CD4-positive, alpha-beta T cell treated with Interleukin-21 for 1 hour (primary cell): ENCODE measurements at regions not wholly inside any gene's neighbourhood (a gene's known extent, or its start where the extent isn't known, plus 50 kb on each side); places are given as distances from the start of the nearest gene placed in this dataset.
"Not testable (repeated sequence)": the region's sequence is repeated elsewhere in the genome, so short reads cannot be mapped to it uniquely, and the experiment has no call there.

ENCODE experiments used
- DNase-seq: peaks from one replicate; pipeline ENCODE4 v3.0.0-alpha.2; 2020

DNA sequence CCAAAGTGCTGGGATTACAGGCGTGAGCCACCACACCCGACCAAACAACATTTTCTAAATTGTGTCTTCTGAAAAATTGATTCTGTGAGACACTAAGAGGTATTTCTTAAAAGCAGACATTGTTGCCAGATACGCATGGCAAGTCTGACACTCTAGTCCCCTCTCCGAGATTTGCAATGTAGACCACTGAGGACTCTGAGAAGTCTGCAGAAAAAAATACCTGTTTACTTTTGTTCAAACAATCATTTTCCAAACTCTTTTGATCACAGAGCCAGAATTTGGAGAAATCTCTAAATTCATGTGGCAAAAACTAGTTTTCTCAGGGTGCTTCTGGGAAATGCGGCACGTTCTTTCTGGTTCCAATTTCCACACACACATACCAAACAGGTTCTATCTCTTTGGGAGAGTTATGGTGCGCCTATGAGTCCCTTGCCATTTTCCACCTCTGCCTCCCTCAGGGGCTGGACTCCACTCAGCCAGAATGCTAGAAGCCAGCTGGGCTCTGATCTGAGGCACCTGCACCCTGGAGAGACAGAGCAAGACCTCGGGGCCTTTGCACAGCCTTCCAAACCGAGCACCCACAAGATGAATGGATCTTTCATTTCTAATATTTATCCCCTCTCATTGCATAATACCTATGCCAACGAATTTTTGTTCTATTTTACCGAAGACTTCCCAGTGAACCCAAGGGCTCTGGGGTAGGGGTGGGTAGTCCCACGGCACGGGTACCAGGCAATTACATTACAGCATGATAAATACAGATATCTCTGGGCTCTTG is 152.7 kb downstream of the MYCN start:
- DNase-seq = no peak

DNA sequence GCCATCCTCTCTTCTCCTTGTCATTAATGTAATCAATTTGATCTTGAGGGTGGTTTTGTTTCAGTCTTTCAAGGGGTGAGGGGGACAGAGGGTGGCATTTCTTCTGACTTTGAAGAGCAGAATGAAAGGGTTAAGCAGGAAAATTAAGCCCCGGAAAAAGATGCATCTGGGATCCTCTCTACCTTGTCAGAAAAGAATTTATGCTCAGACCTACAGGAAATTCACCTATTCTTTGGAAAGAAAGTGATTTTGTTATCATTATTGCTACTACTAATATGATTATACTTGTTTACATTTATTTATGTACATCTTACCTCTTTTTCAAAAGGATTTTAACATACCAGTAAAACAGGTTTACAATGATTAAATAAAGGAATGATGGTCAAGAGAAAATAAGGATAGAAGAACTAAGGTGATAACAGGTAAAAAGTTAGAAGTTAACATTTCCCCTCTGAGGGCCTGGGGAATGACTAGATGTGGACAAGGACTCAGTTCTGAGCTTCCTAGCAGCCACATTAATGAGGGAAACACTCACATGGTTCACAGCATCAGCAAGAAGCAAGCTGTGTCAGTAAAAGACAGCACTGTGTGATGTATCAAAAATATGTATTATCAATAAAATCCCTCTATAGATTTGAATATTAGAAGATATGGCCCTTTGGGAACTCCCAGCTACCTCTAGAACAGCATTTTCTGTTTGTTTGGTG is 151.4 kb downstream of the MYCN start:
- DNase-seq = no peak

DNA sequence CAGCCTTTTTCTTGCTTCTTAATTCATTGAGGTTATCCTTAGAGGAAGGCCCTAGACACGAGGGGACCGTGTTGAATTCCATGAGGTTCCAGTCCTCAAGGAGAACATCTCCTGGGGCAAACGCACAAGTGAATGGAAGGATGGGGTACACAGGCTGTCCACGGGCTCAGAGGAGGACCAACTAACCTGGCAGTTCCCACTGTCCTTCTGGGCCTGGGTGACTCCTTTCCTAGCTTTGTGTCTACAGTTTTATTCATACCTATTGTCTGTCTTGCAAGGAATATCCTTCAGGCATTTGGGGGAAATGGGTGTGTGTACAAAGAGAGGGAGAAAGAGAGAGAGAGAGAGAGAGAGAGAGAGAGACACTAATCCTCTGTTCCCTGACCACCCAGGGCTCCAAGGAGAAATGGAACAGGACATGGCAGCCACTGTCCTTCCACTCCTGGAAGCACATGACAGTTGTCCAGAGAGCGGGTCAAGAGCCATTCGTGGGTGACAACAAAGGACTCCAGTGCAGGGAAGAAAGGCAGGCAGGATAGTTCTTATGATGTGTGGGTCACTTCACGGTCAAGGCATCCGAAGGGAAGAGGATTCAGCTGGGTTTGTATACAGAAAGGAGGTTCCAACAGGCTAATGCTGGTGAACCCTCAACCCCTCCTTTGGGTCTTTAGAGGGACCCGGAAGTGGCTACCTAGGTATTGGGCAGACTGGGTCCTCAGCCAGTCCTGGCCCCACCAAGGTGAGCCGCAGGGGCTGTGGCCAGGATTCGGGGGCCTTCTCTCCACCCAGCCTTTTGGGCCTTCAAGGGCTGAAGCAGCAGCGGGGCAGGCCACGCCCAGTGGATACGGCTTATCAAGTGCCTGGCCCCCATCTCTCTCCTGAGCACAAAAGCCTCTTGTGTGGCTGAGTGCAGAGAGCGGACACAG is 150.6 kb downstream of the MYCN start:
- no peak for DNase-seq

DNA sequence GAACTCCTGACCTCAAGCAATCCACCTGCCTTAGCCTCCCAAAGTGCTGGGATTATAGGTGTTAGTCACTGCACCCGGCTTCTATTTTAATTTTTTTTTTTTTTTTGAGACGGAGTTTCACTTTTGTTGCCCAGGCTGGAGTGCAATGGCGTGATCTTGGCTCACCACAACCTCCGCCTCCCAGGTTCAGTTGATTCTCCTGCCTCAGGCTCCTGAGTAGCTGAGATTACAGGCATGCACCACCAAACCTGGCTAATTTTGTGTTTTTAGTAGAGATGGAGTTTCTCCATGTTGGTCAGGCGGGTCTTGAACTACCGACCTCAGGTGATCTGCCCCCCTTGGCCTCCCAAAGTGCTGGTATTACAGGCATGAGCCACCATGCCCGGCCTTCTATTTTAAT is 149.1 kb downstream of the MYCN start:
- DNase-seq = not testable (repeated sequence)

DNA sequence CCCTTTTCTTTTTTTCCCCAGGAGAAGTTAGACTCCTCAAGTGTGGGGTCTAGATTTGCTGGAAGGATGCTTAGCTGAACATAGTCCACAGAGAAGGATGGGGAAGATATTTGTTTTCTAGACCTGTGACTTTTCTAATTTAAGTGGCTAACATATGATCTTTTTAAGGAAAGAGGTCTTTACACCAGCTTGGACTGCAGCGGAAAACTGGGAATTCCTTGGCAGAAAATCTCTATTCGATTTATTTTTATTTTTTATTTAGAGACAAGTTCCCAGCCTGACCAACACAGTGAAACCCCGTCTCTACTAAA is 148.4 kb downstream of the MYCN start:
- no peak for DNase-seq

DNA sequence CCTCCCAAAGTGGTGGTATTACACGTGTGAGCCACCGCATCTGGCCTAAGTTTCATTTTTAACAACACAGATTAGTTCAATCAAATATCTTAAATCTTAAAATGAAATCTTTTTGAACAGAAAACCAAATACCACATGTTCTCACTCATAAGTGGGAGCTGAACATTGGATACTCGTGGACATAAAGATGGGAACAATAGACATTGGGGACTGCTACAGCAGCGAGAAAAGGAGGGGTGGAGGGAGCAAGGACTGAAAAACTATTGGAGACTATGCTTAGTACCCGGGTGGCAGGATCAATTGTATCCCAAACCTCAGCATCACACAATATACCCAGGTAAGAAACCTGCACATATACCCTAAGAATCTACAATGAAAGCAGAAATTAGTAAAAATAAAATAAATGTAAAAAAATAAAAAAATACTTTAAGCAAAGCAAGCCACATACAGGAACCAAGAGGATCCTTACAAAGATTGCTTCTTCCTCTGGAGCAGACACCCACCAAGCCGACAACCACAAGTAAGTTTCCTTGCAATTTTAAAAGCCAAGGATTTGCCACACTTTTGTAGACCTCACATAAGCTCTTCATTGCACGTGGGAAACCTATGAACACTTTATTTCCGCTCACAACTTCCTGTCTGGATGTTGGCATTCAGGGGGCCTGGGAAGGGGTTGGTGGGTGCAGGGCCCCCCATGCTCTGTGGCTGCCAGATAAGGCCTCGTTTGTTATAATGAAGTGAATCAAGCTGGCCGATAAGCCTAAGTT is 147.9 kb downstream of the MYCN start:
- no peak for DNase-seq

DNA sequence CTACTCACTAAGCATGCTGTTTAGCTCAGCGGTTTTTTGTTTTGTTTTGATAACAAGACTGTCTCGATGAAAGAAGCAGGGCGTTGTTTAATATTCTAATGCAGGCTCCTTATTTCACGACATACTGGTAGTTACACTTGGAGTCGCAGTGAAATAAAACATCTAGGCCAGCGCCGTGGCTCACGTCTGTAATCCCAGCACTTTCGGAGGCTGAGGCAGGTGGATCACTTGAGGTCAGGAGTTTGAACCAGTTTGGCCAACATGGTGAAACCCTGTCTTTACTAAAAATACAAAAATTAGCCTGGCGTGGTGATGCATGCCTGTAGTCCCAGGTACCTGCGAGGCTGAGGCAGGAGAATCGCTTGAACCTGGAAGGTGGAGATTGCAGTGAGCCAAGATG is 145.8 kb downstream of the MYCN start:
- not testable (repeated sequence) for DNase-seq

DNA sequence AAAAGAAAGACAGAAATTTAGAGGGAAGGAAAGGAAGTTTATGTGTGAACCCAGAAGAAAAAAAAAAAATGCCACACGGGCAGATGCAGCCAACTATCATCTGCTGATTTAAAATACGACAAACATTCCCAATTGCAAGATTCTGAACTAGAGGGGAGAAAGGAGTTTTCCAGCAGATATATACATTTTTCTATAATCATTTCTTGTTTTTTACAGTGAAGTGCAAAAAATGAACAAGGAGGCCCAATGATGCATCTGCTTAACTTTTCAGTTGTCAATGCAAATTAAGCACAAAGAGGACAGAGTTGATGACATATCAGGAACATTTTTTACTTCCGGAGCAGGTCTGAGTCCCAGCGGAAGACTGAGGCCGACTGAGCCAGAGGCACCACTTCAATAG is 144.7 kb downstream of the MYCN start:
- DNase-seq = no peak

DNA sequence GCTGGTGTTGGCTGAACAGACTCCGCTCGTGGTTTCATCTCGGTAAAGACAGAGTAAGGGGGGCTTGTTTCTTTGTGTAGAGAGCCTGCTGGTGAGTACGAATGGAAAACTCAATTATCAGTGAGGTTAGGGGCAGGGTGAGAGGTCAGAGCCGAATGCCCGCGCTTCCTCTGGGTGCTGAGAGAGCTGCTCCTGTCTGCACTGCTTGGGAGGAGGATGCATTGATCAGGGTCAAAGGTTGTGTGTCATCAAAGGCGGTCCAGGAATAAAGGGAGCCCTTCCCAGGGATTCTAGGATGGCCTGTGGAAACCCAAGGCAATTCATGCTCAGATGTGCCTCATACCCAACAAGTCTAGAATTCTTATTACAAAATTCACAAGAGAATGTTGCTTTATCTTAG is 143.9 kb downstream of the MYCN start:
- DNase-seq = no peak

DNA sequence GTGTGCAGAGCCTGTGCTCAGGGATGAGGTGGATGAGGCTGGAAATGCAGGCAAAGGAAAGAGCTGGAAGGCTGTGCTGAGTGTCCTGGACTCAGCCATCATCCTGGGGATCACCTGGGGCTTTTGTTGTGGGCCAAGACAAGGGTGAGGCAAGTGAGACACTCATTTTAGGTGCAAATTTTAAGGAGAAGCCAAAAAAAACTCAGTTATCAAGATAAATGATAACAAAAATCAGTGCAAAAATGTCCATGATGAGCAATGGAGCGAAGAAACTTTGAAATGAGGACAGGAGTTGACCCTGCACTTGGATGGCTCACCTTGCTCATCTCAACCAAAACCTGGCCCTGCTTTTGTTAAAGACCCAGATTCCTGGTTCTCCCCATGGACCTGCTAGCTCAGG is 141.9 kb downstream of the MYCN start:
- DNase-seq = no peak

DNA sequence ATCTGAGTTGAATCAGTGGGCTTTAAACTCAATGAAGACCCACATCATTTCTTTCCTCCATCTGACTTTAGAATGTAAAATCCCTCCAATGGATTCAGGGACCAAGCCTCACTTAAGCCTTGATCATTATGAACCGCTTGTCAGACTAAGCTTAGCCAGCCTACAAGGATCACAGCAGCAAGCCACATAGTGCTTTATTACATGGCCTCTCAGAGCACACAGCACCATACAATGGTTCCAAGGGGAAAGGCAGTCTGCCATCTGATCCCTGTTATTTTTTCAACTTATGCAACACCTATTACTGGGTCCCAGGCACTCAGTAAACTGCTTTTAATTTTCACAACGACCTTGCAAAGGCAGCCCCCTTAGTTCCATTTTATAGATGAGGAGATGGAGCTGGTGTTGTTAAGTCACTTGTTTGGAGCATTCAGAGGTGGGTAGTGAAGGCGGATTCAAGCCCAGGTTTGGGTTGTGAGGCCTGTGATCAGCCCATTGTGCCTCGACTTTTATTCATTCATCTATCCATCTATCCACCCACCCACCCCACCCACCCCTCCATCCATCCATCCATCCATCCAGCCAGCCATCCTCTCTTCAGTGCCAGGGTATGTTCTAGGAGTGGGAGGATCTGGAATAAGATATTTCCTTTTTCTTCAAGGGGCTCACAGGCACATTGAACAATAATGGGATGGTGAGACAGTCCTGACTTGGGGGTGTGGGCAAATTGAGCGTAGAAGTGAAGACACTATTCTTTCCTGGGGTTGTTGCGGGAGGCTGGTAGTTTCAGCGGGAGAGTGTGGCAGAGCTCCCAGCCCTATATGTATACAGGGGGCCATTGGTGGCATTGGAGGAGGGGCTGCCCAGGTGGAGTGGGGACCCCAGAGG is 141.2 kb downstream of the MYCN start:
- DNase-seq = no peak

DNA sequence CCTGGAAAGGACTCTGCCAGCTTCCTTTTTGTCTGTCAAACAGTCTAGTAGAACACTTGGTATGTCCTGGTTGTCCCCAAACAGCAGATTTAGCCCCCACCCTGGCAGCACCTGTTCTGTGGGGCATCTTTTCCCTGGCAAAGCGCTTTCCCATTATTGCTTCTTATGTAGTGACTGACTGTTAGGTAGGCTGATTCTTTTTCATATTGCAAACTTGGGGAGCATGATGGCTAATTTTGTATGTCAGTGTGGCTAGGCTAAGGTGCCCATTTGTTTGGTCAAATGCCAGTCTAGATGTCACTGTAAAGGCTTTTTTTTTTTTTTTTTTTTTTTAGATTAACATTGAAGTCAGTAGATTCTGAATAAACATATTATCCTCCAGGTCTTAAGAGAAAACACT is 140.2 kb downstream of the MYCN start:
- DNase-seq = no peak

DNA sequence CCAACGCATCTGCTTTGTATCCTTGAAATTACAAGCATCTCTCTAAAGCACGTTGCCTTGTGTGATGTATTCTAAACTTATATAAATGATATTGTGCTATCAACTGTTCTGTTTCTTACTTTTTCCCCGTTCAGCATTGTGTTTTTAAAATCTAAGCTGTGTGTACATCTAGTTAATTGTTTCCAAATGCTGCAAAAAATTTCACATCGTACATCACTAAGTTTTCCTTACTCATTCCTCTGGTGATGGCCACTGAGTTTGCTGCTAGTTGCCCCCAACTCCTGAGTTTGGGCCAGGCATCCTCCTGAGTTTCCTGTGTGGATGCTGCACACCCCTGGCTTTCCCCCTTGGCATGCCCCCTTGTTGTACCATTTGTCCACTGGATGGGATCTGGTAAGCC is 139.7 kb downstream of the MYCN start:
- no peak for DNase-seq

DNA sequence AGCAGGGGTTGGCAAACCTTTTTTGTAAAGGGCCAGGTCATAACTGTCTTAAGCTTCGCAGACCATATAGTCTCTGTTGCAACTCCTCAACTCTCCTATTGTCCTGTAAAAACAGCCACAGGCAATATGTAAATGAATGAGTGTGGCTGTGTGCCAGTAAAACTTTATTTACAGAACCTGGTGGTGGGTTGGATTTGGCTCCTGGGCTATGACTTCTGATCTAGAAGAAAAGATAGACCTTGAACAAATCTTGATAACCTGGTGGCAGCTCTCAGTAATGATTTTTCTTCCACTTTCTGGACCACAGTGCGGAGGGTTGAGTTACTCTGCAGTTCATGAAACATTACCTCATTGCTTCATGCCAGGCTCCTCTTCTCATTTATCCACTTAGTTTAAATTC is 139.3 kb downstream of the MYCN start:
- DNase-seq = no peak

DNA sequence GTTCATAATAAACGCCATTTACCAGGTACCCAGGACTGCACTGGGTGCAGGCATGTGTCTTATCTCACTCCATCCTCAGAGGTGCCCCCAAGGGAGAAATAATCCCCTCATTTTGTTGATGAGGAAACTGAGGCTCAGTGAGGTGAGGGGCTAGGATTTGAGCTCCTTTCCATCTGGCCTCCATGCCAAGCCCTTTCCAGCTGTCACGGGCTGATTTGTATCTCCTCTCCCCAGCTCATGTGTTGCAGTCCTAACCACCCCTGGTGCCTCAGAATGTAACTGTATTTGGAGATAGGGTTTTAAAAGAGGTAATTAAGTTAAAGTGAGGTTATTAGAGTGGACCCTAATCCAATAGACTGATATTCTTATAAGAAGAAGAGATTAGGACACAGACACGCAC is 137.3 kb downstream of the MYCN start:
- DNase-seq = no peak

DNA sequence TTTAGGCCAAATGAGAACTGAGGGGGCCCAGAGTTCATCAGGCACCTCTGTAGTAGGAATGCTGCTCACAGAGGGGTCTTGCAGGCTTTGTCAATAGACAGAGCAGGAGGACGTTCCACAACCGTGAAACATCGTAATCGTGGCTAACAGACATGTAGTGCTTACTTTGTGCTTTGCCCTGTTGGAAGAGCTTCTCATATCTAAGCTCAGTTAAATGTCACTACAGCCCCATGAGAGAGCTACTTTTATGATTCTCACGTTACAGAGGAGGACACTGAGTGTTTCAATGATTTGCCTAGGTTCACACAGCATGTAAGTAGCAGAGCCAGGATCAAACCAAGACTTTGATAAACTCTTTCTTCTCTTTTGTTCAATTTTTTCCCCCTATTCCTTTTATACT is 136.6 kb downstream of the MYCN start:
- no peak for DNase-seq

DNA sequence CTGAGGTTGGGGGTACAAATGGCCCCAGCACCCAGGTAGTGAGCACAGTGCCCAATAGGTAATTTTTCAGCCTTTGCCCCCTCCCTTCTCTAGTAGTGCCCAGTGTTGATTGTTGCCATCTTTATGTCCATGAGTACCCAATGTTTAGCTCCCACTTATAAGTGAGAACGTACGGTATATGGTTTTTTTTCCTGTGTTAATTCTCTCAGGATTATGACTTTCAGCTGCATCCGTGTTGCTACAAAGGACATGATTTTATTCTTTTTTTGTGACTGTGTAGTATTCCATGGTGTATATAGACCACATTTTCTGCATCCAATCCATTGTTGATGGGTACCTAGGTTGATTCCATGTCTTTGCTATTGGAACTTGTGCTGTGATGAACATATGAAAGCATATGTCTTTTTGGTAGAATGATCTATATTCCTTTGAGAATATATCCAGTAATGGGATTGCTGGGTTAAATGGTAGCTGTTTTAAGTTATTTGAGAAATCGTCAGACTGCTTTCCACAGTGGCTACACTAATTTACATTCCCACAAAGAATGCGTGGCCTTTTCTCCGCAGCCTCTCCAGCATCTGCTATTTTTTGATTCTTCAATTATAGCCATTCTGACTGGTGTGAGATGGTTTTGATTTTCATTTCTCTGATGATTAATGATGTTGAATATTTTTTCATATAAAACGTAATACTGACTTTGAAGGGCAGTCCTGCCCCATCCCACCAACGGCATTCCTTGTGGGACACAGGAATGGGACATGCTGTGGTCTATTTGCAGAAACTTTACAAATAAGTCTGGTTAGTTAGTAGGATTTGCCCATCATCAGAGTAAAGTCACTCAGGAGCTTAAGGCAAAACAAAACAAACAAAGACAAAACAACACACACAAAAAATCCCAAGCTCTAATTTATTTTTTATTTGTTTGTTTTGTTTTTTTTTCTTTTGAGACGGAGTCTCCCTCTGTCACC is 135.0 kb downstream of the MYCN start:
- no peak for DNase-seq

DNA sequence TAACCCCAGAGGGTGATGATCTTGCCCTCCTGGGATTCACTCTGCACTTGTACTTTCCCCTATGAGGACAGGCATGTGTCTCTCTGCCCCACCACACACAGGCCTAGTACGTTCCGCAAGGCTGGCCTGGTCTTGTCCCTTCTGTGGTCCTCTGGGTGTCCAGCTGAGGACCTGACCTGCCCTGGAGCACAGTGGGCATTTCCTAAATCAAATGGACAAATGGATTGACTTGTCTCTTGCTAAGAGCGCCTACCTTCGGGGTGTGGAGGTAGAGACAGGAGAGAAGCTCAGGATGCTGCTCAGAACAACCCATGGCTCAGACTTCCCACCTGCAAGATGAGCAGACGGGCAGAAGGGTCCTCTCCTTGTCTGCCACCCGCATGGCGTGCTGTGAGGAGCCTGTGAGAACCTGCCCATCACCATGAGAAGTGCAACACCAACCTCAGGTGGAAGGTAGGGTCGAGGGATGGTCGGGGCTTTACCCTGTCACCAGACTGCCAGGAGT is 133.6 kb downstream of the MYCN start:
- DNase-seq = no peak

DNA sequence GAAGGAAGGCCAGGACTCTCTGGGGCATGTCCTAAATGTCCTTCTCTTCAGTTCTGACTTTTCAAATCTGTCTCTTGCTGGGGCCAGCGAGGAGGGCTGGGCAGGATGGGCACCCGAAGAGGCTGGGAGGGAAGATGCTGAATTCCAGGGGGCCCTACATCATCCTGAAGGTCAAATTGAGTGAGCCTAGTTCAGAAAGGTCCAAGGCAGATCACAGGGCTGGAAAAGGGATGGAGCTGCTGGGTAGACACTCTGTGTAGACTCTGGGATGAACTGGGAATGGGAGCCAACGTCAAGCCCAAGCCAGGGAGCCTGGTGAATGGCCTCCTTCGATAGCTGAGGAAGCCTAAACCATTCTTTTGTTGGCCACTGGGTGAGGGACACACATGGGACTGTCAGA is 133.1 kb downstream of the MYCN start:
- no peak for DNase-seq

DNA sequence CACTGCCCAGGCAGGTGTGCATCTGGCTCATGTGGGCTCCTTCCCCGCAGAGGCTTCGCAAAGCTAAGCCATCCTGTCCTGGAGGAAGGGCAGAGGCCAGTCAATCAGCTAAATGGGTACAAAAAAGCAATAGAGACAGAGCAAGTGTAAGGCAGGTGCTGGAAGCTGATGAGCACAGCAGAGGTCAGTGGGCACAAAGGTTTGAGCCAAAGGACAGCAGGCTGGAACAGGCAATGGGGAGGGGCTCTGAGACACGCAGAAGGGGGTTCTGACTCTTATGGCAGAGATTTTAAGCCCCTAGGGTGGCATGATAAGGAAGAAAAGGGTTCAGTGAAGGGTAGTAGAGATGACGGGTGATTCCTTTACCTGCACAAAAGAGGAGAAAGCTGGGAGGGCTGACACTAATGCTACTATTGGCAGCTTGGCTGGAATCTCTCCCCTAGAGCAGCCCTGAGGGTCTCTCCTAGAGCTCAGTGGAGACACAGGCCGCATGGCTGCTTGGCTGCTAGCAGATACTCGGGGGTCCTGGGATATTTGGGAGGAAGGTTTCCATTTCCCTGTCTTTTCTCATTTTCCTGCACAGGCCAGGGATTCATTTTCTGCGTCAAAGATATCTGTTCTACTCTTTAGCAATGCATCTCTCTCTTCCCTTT is 132.4 kb downstream of the MYCN start:
- no peak for DNase-seq
